G401.6 (cell line): ENCODE measurements at regions not wholly inside any gene's neighbourhood (a gene's known extent, or its start where the extent isn't known, plus 50 kb on each side); places are given as distances from the start of the nearest gene placed in this dataset.

Experiments
- FAIRE-seq: peaks from 2 replicates; lab custom pipeline; 2012; peaks lifted over from hg19 to GRCh38; lab: Jason Lieb, UNC

GRCh38 chr1:55481634-55482033 lies 266.5 kb upstream of the USP24 start:
- FAIRE-seq, result no peak

- no peak for FAIRE-seq
Observed at GRCh38 chr1:55480029-55480795, 265.0 kb upstream of the USP24 start.

GRCh38 chr1:55478742-55479141 lies 263.6 kb upstream of the USP24 start:
- FAIRE-seq, result no peak

- FAIRE-seq, result no peak
Observed at GRCh38 chr1:55477953-55478352, 262.8 kb upstream of the USP24 start.

- FAIRE-seq, result no peak
Observed at GRCh38 chr1:55476445-55477015, 261.4 kb upstream of the USP24 start.

GRCh38 chr1:55474168-55474786 lies 259.1 kb upstream of the USP24 start:
- FAIRE-seq, result no peak

GRCh38 chr1:55473661-55474060 lies 258.5 kb upstream of the USP24 start:
- FAIRE-seq, result no peak

GRCh38 chr1:55472784-55473183 lies 257.6 kb upstream of the USP24 start:
- no peak for FAIRE-seq

- FAIRE-seq, result no peak
Observed at GRCh38 chr1:55472115-55472514, 257.0 kb upstream of the USP24 start.

- FAIRE-seq, result no peak
Observed at GRCh38 chr1:55468142-55468795, 253.1 kb upstream of the USP24 start.

- no peak for FAIRE-seq
Observed at GRCh38 chr1:55466921-55467320, 251.8 kb upstream of the USP24 start.

GRCh38 chr1:55466373-55466772 lies 251.2 kb upstream of the USP24 start:
- FAIRE-seq, result no peak

GRCh38 chr1:55464550-55464949 lies 249.4 kb upstream of the USP24 start:
- no peak for FAIRE-seq

- no peak for FAIRE-seq
Observed at GRCh38 chr1:55463814-55464475, 248.8 kb upstream of the USP24 start.

- no peak for FAIRE-seq
Observed at GRCh38 chr1:55457874-55458273, 242.7 kb upstream of the USP24 start.

GRCh38 chr1:55456971-55457370 lies 241.8 kb upstream of the USP24 start:
- FAIRE-seq, result no peak

- no peak for FAIRE-seq
Observed at GRCh38 chr1:55448261-55448660, 233.1 kb upstream of the USP24 start.

- no peak for FAIRE-seq
Observed at GRCh38 chr1:55447488-55447887, 232.3 kb upstream of the USP24 start.

GRCh38 chr1:55446351-55446750 lies 231.2 kb upstream of the USP24 start:
- no peak for FAIRE-seq

- no peak for FAIRE-seq
Observed at GRCh38 chr1:55445416-55445815, 230.3 kb upstream of the USP24 start.

GRCh38 chr1:55444667-55445066 lies 229.5 kb upstream of the USP24 start:
- FAIRE-seq, result no peak

- FAIRE-seq, result no peak
Observed at GRCh38 chr1:55443175-55443915, 228.2 kb upstream of the USP24 start.
